ENCODE measurements at regions not wholly inside any gene's neighbourhood (a gene's known extent, or its start where the extent isn't known, plus 50 kb on each side); places are given as distances from the start of the nearest gene placed in this dataset.

- H3K36me3 Mint-ChIP-seq (ENCODE audit: low read depth) = peaks cover 3% of the 10 kb centered on the region; the same call in 1 of the 3 replicates
- H3K27ac Mint-ChIP-seq = peak overlapping the region; percentile 77; the same call in 1 of the 2 replicates
- DNase-seq (ENCODE audit: low spot score) (no peak), ATAC-seq (no peak)
- TF ChIP-seq ZNF331 (CRISPR knock-in tag; IDR thresholded peaks at IDR 0.05; ENCODE audit: low read depth) (no peak), JUNB (IDR thresholded peaks at IDR 0.05; ENCODE audit: unreplicated experiment) (no peak), STAT1 (IDR thresholded peaks at IDR 0.05; ENCODE audit: unreplicated experiment) (no peak), ZNF114 (CRISPR knock-in tag; IDR thresholded peaks at IDR 0.05) (no peak), EZH2 (IDR thresholded peaks at IDR 0.05; ENCODE audit: low read depth, unreplicated experiment) (no peak), POLR2AphosphoS5 (IDR thresholded peaks at IDR 0.05; ENCODE audit: low read depth) (no peak), ETS1 (IDR thresholded peaks at IDR 0.05) (no peak), CREB1 (CRISPR knock-in tag; IDR thresholded peaks at IDR 0.05; ENCODE audit: low read depth) (no peak), CTCF (conservative IDR thresholded peaks at IDR 0.05; ENCODE audit: low read depth in 2 of 2) (no peak), EZH2phosphoT487 (IDR thresholded peaks at IDR 0.05; ENCODE audit: unreplicated experiment) (no peak), REST (IDR thresholded peaks at IDR 0.05; ENCODE audit: unreplicated experiment) (no peak), NANOG (IDR thresholded peaks at IDR 0.05; ENCODE audit: borderline replicate concordance) (no peak), ZNF462 (CRISPR knock-in tag; IDR thresholded peaks at IDR 0.05) (no peak)
- peaks cover 17% of the 10 kb centered on the region for H3K4me1 Mint-ChIP-seq
- Histone ChIP-seq H3K9me2 (ENCODE audit: insufficient read depth) (no peaks in the 10 kb centered on the region), H2AFZ (peak overlapping the region; percentile 70; the same call in 1 of the 2 replicates), H3K4me2 (peak overlapping the region; percentile 54), H3K4me3 (peak overlapping the region; percentile 42), H4K20me1 (replicated peaks; ENCODE audit: insufficient read depth) (no peaks in the 10 kb centered on the region), H3K79me2 (replicated peaks; ENCODE audit: insufficient read depth) (no peaks in the 10 kb centered on the region), H3K36me3 (ENCODE audit: insufficient read depth) (no peaks in the 10 kb centered on the region), H3K4me1 (ENCODE audit: insufficient read depth) (peaks cover 8% of the 10 kb centered on the region), H3F3A (replicated peaks; ENCODE audit: low read depth) (peaks cover 5% of the 10 kb centered on the region; the same call in 1 of the 2 replicates), H3K27me3 (ENCODE audit: insufficient read depth) (peaks cover 20% of the 10 kb centered on the region), H3K27ac (ENCODE audit: low read depth) (no peak overlapping the region)
- H3K27me3 Mint-ChIP-seq (ENCODE audit: insufficient read depth, low read depth, poor library complexity) = peaks cover 14% of the 10 kb centered on the region
- peaks cover 2% of the 10 kb centered on the region; the same call in 2 of the 3 replicates for H3K9me3 Mint-ChIP-seq
- H3K4me3 Mint-ChIP-seq = peak overlapping the region; percentile 59
Observed at GRCh38 chr6:13874191-13874549, 50.6 kb upstream of the RNF182 start.
